Adrenal gland (tissue), 9 donors: ENCODE measurements at regions not wholly inside any gene's neighbourhood (a gene's known extent, or its start where the extent isn't known, plus 50 kb on each side); places are given as distances from the start of the nearest gene placed in this dataset.

Experiments
- DNase-seq, 7 donors: peaks; one replicate each; pipeline ENCODE4 v3.0.0-alpha.2; 2019 to 2020
- H3K27ac ChIP-seq, 5 donors: fragments of 200-600 bp; sonication (generic) in 4 of 5; 1 replicate in 3 of 5; 2 replicates in 2 of 5; pipeline versions ENCODE4 v1.5.1 to v1.8.0; 2016 to 2020; ENCODE audit warnings: mild to moderate bottlenecking in 1 of 5
- H3K27me3 ChIP-seq: fragments of 200-600 bp; 2 replicates; pipeline ENCODE4 v1.8.0; 2021
- H3K36me3 ChIP-seq, 2 donors: fragments of 200-600 bp; replicated peaks in 1 of 2; 1 replicate in 1 of 2; 2 replicates in 1 of 2; pipeline versions ENCODE4 v1.5.1 to v1.8.0; 2018 to 2022
- H3K4me1 ChIP-seq, 2 donors: fragments of 200-600 bp; replicated peaks in 1 of 2; 1 replicate in 1 of 2; 2 replicates in 1 of 2; pipeline versions ENCODE4 v1.5.1 to v1.8.0; 2018 to 2021
- H3K4me3 ChIP-seq, 4 donors: fragments of 200-600 bp; sonication (generic) in 3 of 4; one replicate each; pipeline ENCODE4 v1.5.1; 2016 to 2018
- H3K9me3 ChIP-seq, 3 donors: fragments of 200-600 bp; sonication (generic) in 1 of 3; replicated peaks in 1 of 3; 1 replicate in 2 of 3; 2 replicates in 1 of 3; pipeline versions ENCODE4 v1.5.1 to v1.8.0; 2016 to 2021
- POLR2A ChIP-seq, 2 donors: fragments of 450-650 bp; IDR thresholded peaks; one replicate each; pipeline ENCODE4 v1.6.1; 2017; ENCODE audit warnings: antibody characterized with exemption in 2 of 2, mild to moderate bottlenecking in 2 of 2, moderate library complexity in 1 of 2
- WGBS, 4 donors: extraction: QIAGEN DNeasy Blood & Tissue Kit in 2 of 4; methylation state at CpG; one replicate each; pipeline versions ENCODE4 v1.1.5 to v1.1.7; 2013 to 2017; 5-methylcytosine and 5-hydroxymethylcytosine counted together
- intact Hi-C, 2 donors: fragments of 100-400 bp; cut with DNase I; formaldehyde crosslinking; loops; one replicate each; pipeline versions ENCODE4 v1.14.1 to v1.15.0; 2022 to 2023
- TF ChIP-seq, protein P1 (sequence below), 6 experiments: fragments of 450-650 bp in 4 of 6; fragments of 200-600 bp in 2 of 6; sonication (generic) in 1 of 6; IDR thresholded peaks; 1 replicate in 5 of 6; 2 replicates in 1 of 6; pipeline versions ENCODE4 v1.5.1 to v1.8.0; 2016 to 2021; ENCODE audit warnings: antibody characterized with exemption in 6 of 6, mild to moderate bottlenecking in 2 of 6, moderate library complexity in 1 of 6
- donor health status: healthy with polysubstance abuse.
- donor health status: Bipolar disorder and iron deficiency.
- donor health status: DM: yes; HTN: yes; CAD: no.
- donor health status: DM: no; HTN: no; CAD: no.
- donor health status: DM: no; HTN: no; CAD: no.

DNA sequence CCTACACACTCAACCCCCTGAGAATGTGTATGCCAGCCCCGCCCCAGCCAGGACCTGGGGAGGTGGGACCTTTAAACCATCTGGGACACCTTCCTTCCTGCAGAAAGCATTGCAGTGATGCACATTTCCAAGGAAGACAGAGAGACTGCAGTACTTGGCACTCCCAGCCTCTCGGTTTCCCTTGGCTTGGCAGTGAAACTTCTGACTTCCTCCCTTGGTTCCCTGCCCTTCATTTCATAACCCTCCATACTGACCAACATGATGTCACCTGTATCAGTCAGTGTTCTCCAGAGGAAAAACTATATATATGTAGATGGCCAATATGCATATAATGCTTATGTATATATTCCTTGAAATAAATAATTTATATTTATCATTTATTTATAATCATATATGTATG is 103.2 kb downstream of the SST start:
- Histone ChIP-seq H3K36me3 (no peaks in the 10 kb centered on the region), H3K27me3 (no peaks in the 10 kb centered on the region), H3K27ac (no peak overlapping the region), H3K9me3 (no peaks in the 10 kb centered on the region), H3K4me1 (no peaks in the 10 kb centered on the region), H3K4me3 (no peak overlapping the region)
- intact Hi-C loops, result no loop called here
- WGBS, 4 donors, result 51 to 57% (median 53%) methylated on average over 2 of the region's 2 CpGs
- no peak for DNase-seq
- TF ChIP-seq POLR2A (IDR thresholded peaks at IDR 0.05), result no peak
- TF ChIP-seq, protein P1, sequence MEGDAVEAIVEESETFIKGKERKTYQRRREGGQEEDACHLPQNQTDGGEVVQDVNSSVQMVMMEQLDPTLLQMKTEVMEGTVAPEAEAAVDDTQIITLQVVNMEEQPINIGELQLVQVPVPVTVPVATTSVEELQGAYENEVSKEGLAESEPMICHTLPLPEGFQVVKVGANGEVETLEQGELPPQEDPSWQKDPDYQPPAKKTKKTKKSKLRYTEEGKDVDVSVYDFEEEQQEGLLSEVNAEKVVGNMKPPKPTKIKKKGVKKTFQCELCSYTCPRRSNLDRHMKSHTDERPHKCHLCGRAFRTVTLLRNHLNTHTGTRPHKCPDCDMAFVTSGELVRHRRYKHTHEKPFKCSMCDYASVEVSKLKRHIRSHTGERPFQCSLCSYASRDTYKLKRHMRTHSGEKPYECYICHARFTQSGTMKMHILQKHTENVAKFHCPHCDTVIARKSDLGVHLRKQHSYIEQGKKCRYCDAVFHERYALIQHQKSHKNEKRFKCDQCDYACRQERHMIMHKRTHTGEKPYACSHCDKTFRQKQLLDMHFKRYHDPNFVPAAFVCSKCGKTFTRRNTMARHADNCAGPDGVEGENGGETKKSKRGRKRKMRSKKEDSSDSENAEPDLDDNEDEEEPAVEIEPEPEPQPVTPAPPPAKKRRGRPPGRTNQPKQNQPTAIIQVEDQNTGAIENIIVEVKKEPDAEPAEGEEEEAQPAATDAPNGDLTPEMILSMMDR (IDR thresholded peaks at IDR 0.05), result no peak

DNA sequence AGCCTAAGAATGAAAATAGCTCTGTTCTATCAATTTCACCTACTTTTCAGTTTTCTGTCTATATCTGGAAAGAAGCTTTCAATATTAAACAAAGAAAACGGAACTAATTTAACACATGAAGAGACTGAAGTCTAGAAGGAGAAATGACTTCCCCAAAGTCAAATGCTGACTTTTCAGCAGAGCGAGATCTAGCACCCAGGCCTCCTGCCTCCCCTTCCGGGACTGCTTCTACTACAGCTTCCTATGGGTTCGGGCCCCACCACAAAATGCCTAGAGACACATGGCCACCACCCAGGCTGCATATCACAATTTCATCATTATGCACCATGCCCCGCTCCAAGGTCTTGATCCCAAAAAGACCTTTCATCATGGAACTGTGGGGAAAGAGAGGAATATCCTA is 104.5 kb downstream of the SST start:
- 83 to 91% (median 88%) methylated on average over 5 of the region's 5 CpGs for WGBS, 4 donors
- no peak for TF ChIP-seq POLR2A (IDR thresholded peaks at IDR 0.05)
- TF ChIP-seq, protein P1 (IDR thresholded peaks at IDR 0.05), result no peak
- no peaks in the 10 kb centered on the region for H3K9me3 ChIP-seq
- no peak for DNase-seq
- no peak overlapping the region for H3K4me3 ChIP-seq
- no peaks in the 10 kb centered on the region for H3K27me3 ChIP-seq
- no peaks in the 10 kb centered on the region for H3K36me3 ChIP-seq
- intact Hi-C loops, result no loop called here
- H3K4me1 ChIP-seq, result no peaks in the 10 kb centered on the region
- no peak overlapping the region for H3K27ac ChIP-seq

DNA sequence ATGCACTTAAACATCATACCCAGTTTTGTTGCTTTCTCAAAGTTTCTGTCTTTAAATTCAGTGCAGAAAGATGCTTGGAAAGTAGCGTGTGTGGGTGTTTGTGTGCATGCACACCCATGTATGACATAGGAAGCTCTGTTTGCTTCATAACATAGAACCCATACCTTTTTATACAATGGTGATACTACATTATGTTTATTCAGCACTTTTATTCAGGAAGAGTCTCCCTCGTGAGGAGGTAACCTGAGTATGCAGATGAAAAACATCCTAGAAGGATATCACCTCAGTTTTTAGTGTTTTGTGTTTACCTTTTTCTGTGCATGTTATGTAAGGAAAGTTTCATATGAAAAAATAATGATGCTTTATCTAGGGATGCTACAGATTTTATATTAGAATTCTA is 111.2 kb downstream of the SST start:
- H3K27me3 ChIP-seq, result no peaks in the 10 kb centered on the region
- no peaks in the 10 kb centered on the region for H3K4me1 ChIP-seq
- no peak overlapping the region for H3K27ac ChIP-seq
- WGBS, 4 donors, result 68 to 71% (median 68%) methylated on average over 2 of the region's 2 CpGs
- DNase-seq, result no peak
- H3K9me3 ChIP-seq, result no peaks in the 10 kb centered on the region
- H3K36me3 ChIP-seq, result no peaks in the 10 kb centered on the region
- H3K4me3 ChIP-seq, result no peak overlapping the region
- TF ChIP-seq POLR2A (IDR thresholded peaks at IDR 0.05), result no peak
- TF ChIP-seq, protein P1 (IDR thresholded peaks at IDR 0.05), result no peak
- intact Hi-C loops, result no loop called here

DNA sequence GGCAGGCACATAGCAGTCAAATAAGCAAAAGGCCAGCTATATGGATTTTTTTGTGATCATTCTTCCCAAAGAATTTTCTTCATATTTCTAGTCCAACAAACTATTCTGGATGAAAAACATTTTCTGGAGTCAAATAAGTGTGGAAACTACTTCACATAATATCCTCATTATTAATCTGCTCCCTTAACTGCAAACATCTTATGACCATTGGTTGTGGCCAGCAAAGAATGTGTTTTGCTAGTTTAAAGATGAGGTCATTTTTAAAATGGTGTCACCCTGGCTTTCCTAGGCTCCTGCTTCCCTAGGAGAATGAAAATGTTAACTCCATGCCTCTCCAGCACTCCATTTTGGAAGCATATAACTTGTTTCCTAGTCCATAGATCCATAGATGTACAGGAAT is 118.8 kb downstream of the SST start:
- Histone ChIP-seq H3K9me3 (no peaks in the 10 kb centered on the region), H3K36me3 (no peaks in the 10 kb centered on the region), H3K4me1 (no peaks in the 10 kb centered on the region), H3K27ac (no peak overlapping the region), H3K27me3 (peaks cover 5% of the 10 kb centered on the region), H3K4me3 (no peak overlapping the region)
- DNase-seq, result no peak
- TF ChIP-seq POLR2A (IDR thresholded peaks at IDR 0.05), result no peak
- TF ChIP-seq, protein P1 (IDR thresholded peaks at IDR 0.05), result no peak
- intact Hi-C loops, result no loop called here
